ENCODE measurements at regions not wholly inside any gene's neighbourhood (a gene's known extent, or its start where the extent isn't known, plus 50 kb on each side); places are given as distances from the start of the nearest gene placed in this dataset.
"Not testable (repeated sequence)": the region's sequence is repeated elsewhere in the genome, so short reads cannot be mapped to it uniquely, and the experiment has no call there.

GRCh38 chr16:21534561-21534960 lies 64.8 kb upstream of the METTL9 start:
- peak; percentile 43 for TF ChIP-seq CTCF (IDR thresholded peaks at IDR 0.05; ENCODE audit: borderline replicate concordance, extremely low read depth, low read length, poor library complexity, severe bottlenecking)
- not testable (repeated sequence) for TF ChIP-seq EZH2 (IDR thresholded peaks at IDR 0.05; ENCODE audit: borderline replicate concordance, low read depth, low read length, severe bottlenecking)

All from DND-41 (cell line).